Mucosa of descending colon (tissue), 3 donors: ENCODE measurements at regions not wholly inside any gene's neighbourhood (a gene's known extent, or its start where the extent isn't known, plus 50 kb on each side); places are given as distances from the start of the nearest gene placed in this dataset.
"Not testable (repeated sequence)": the region's sequence is repeated elsewhere in the genome, so short reads cannot be mapped to it uniquely, and the experiment has no call there.

Experiments
- ATAC-seq: fragments of 200-7000 bp; cut with Tn5 transposase; one replicate; pipeline ENCODE4 v1.9.1; 2020; ENCODE audit warnings: mild to moderate bottlenecking, moderate library complexity
- DNase-seq, 3 donors: peaks; one replicate each; pipeline ENCODE4 v3.0.0-alpha.2; 2020
- H3K36me3 ChIP-seq: fragments of 200-600 bp; one replicate; pipeline ENCODE4 v1.8.0; 2021; ENCODE audit warnings: low read depth, mild to moderate bottlenecking
- H3K4me1 ChIP-seq: fragments of 200-600 bp; one replicate; pipeline ENCODE4 v1.8.0; 2021; ENCODE audit warnings: low read depth, mild to moderate bottlenecking
- H3K4me3 ChIP-seq: fragments of 200-600 bp; one replicate; pipeline ENCODE4 v1.8.0; 2021; ENCODE audit warnings: mild to moderate bottlenecking
- H3K9me3 ChIP-seq: fragments of 200-600 bp; one replicate; pipeline ENCODE4 v1.8.0; 2021; ENCODE audit warnings: mild to moderate bottlenecking
- intact Hi-C, 2 donors: fragments of 100-400 bp; cut with DNase I in 1 of 2; cut with micrococcal nuclease in 1 of 2; formaldehyde crosslinking; loops; one replicate each; pipeline versions ENCODE4 v1.11.0 to v1.11.1; 2022; cut with DNase I, micrococcal nuclease
- TF ChIP-seq, protein P1 (sequence below): fragments of 200-600 bp; IDR thresholded peaks from one replicate; pipeline ENCODE4 v1.8.0; 2022; ENCODE audit warnings: antibody characterized with exemption, mild to moderate bottlenecking
- donor health status: DM: no; HTN: no; CAD: no; lungs with moderate emphysema.
- donor health status: DM: no; HTN: no; CAD: no.
- donor health status: DM: no; HTN: yes; CAD: no.

DNA sequence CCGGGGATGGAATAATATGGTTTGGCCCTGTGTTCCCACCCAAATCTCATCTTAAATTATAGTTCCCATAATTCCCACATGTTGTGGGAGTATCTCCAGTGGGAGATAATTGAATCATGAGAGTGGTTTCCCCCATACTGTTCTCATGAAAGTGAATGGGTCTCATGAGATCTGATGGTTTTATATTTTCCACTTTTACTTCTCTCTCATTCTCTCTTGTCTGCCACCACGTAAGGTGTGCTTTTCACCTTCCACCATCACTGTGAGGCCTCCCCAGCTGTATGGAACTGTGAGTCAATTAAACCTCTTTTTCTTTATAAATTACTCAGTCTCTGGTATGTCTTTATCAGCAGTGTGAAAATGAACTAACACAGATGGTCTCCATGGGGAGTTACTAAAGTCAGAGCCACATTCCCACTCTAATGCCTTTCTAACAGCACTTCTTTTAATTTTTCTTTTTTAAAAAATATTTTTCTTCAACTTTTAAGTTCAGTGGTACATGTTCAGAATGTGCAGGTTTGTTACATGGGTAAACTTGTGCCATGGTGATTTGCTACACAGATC is 306.6 kb downstream of the DTHD1 start:
- no peak for ATAC-seq
- H3K9me3 ChIP-seq, result peaks cover 12% of the 10 kb centered on the region

DNA sequence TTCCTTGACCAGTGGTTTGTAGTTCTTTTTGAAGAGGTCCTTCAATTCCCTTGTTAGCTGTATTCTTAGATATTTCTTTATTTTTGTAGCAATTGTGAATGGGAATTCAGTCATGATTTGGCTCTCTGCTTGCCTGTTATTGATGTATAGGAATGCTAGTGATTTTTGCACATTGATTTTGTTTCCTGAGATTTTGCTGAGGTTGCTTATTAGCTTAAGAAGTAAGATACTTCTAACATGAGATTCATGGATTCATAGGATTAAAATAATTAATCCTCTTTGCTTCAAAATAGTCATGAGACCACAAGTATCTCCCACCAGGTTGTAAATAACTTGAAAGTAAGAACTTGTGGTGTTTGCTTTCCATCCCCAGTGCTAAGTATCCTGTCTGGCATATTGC is 308.9 kb downstream of the DTHD1 start:
- TF ChIP-seq, protein P1, sequence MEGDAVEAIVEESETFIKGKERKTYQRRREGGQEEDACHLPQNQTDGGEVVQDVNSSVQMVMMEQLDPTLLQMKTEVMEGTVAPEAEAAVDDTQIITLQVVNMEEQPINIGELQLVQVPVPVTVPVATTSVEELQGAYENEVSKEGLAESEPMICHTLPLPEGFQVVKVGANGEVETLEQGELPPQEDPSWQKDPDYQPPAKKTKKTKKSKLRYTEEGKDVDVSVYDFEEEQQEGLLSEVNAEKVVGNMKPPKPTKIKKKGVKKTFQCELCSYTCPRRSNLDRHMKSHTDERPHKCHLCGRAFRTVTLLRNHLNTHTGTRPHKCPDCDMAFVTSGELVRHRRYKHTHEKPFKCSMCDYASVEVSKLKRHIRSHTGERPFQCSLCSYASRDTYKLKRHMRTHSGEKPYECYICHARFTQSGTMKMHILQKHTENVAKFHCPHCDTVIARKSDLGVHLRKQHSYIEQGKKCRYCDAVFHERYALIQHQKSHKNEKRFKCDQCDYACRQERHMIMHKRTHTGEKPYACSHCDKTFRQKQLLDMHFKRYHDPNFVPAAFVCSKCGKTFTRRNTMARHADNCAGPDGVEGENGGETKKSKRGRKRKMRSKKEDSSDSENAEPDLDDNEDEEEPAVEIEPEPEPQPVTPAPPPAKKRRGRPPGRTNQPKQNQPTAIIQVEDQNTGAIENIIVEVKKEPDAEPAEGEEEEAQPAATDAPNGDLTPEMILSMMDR, result no peak
- no peak overlapping the region for H3K4me3 ChIP-seq
- ATAC-seq (no peak), DNase-seq (no peak)
- intact Hi-C loops, result no loop called here
- peaks cover 12% of the 10 kb centered on the region for H3K9me3 ChIP-seq
- no peaks in the 10 kb centered on the region for H3K36me3 ChIP-seq
- H3K4me1 ChIP-seq, result no peaks in the 10 kb centered on the region

More for the DNA sequence above, 306.6 kb downstream of the DTHD1 start:
- Histone ChIP-seq H3K4me3 (no peak overlapping the region), H3K36me3 (no peaks in the 10 kb centered on the region), H3K4me1 (no peaks in the 10 kb centered on the region)
- TF ChIP-seq, protein P1, result no peak
- no peak for DNase-seq
- intact Hi-C loops, result no loop called here

DNA sequence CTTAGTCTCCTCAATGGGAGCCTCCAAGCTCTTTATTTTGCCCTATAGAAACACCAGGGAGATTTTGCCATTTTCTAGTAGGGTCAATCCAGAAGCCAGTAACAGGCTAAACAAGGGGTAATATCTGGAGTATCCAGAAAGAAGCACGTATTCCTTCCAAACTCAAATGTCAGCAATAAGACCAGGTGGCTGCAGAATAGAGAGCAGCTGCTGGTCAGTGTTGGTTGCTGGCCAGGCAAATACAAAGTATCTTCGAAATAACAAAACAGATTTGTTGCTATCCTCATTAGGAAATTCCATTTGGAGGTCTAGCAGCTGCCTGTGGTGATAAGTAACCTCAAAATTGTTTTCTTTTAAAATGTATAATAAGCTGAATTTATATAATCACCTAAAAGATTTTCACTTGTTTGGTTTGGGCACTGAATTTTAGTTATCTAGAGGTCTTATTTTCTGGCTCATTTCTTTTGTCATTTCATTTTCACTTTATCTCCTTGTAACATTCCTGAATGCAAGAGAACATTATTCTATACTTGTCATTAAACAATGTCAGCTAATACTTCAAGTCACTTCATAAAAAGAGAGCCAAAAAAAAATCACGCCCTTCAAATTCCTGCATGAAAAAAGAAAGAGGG is 320.6 kb downstream of the DTHD1 start:
- Histone ChIP-seq H3K4me3 (no peak overlapping the region), H3K36me3 (no peaks in the 10 kb centered on the region), H3K9me3 (no peaks in the 10 kb centered on the region), H3K4me1 (no peaks in the 10 kb centered on the region)
- ATAC-seq (no peak), DNase-seq (no peak)
- intact Hi-C loops, result no loop called here
- TF ChIP-seq, protein P1, result no peak

DNA sequence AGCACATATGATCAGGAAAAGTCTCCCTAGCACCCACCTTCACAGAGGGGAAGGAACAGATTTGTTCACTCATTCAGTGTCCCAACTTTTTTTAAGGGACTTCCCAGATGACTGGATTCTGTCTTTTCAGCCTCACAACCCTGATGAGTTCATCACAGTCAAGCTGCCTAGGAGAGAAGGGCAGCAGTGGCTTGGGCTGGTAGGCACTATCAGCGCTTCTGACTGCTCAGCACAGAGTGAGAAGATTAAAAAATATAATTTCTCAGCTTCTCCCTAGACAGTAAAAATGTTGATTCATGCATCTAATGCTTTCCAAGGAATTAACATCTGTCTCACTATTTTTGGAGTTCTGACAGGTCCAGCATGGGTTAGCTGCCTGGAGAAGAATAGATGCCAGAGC is 328.2 kb downstream of the DTHD1 start:
- peaks cover 3% of the 10 kb centered on the region for H3K9me3 ChIP-seq
- TF ChIP-seq, protein P1, result no peak
- no peak for DNase-seq
- no peak for ATAC-seq
- no peaks in the 10 kb centered on the region for H3K4me1 ChIP-seq
- no peak overlapping the region for H3K4me3 ChIP-seq
- H3K36me3 ChIP-seq, result no peaks in the 10 kb centered on the region
- intact Hi-C loops, result no loop called here

DNA sequence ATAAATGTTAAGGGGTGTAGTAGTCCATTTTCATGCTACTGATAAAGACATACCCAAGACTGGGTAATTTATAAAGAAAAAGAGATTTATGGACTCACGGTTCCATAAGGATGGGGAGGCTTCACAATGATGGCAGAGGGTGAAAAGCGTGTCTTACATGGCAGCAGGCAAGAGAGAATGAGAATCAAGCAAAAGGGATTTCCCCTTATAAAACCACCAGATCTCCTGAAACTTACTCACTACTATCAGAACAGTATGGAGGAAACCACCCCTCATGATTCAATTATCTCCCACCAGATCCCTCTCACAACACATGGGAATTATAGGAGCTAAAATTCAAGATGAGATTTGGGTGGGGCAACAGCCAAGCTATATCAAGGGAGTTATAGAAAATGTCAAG is 329.2 kb downstream of the DTHD1 start:
- TF ChIP-seq, protein P1, result no peak
- no peak for ATAC-seq
- intact Hi-C loops, result no loop called here

DNA sequence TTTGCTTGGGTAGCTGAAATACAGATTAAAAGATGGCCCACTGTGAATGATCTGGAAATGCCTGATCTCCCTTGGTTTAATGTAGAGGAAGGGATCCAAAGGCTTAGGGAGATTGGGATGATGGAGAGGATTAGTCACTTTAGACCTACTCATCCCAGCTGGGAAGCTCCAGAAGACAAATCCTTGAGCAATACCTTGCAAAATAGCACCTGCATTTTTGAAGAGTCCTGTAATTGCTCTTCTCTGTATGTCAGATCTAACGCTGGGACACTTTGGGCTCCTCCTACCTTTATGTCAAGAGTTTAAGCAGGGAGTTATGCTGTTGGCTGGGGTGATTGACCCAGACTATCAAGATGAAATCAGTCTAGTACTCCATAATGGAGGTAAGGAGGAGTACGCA is 331.7 kb downstream of the DTHD1 start:
- DNase-seq, H3K4me1 ChIP-seq, H3K36me3 ChIP-seq, intact Hi-C loops, H3K4me3 ChIP-seq, ATAC-seq, H3K9me3 ChIP-seq: not testable (repeated sequence)

More for the DNA sequence above, 329.2 kb downstream of the DTHD1 start:
- H3K9me3 ChIP-seq, result peaks cover 3% of the 10 kb centered on the region
- H3K36me3 ChIP-seq, result no peaks in the 10 kb centered on the region
- H3K4me3 ChIP-seq, result no peak overlapping the region
- no peaks in the 10 kb centered on the region for H3K4me1 ChIP-seq
- no peak for DNase-seq
